PC-9 (cell line): ENCODE measurements at regions not wholly inside any gene's neighbourhood (a gene's known extent, or its start where the extent isn't known, plus 50 kb on each side); places are given as distances from the start of the nearest gene placed in this dataset.

Experiments used
- EZH2 ChIP-seq: fragments of 200-600 bp; sonication (generic); IDR thresholded peaks from 2 replicates; pipeline ENCODE4 v1.8.0; 2017; ENCODE audit warnings: antibody characterized with exemption, low read depth
- TF ChIP-seq, protein P1 (sequence below): fragments of 200-600 bp; sonication (generic); conservative IDR thresholded peaks from 2 replicates; pipeline ENCODE4 v1.6.1; 2017; ENCODE audit warnings: mixed run types, antibody characterized with exemption, mild to moderate bottlenecking, moderate library complexity

DNA sequence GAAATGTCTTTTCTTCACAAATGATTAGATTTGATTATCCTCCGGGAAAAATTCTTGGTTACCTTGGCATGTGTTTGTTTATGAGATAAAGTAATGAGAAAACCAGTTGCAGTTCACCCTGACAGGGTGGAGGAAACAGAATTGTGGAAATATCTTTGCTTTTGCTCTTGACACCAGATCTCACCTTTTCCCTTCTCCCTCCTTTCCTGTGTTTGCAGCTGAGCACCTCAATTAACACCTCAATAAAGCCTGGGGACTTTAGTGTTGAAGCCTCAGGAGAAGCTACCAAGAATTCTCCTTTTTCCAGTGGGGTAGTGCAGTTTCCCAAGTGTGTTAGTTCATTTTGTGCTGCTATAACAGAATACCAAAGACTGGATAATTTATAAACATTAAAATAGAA is 350.8 kb upstream of the IGFBP7 start:
- TF ChIP-seq, protein P1, sequence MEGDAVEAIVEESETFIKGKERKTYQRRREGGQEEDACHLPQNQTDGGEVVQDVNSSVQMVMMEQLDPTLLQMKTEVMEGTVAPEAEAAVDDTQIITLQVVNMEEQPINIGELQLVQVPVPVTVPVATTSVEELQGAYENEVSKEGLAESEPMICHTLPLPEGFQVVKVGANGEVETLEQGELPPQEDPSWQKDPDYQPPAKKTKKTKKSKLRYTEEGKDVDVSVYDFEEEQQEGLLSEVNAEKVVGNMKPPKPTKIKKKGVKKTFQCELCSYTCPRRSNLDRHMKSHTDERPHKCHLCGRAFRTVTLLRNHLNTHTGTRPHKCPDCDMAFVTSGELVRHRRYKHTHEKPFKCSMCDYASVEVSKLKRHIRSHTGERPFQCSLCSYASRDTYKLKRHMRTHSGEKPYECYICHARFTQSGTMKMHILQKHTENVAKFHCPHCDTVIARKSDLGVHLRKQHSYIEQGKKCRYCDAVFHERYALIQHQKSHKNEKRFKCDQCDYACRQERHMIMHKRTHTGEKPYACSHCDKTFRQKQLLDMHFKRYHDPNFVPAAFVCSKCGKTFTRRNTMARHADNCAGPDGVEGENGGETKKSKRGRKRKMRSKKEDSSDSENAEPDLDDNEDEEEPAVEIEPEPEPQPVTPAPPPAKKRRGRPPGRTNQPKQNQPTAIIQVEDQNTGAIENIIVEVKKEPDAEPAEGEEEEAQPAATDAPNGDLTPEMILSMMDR, result no peak
- no peak for TF ChIP-seq EZH2
